GM19452 (cell line): ENCODE measurements at regions not wholly inside any gene's neighbourhood (a gene's known extent, or its start where the extent isn't known, plus 50 kb on each side); places are given as distances from the start of the nearest gene placed in this dataset.
"Not testable (repeated sequence)": the region's sequence is repeated elsewhere in the genome, so short reads cannot be mapped to it uniquely, and the experiment has no call there.

ENCODE experiments used
- ATAC-seq: cut with Tn5 transposase; IDR thresholded peaks from one replicate; pipeline ENCODE4 v1.9.1; 2021; ENCODE audit not compliant: unreplicated experiment

DNA sequence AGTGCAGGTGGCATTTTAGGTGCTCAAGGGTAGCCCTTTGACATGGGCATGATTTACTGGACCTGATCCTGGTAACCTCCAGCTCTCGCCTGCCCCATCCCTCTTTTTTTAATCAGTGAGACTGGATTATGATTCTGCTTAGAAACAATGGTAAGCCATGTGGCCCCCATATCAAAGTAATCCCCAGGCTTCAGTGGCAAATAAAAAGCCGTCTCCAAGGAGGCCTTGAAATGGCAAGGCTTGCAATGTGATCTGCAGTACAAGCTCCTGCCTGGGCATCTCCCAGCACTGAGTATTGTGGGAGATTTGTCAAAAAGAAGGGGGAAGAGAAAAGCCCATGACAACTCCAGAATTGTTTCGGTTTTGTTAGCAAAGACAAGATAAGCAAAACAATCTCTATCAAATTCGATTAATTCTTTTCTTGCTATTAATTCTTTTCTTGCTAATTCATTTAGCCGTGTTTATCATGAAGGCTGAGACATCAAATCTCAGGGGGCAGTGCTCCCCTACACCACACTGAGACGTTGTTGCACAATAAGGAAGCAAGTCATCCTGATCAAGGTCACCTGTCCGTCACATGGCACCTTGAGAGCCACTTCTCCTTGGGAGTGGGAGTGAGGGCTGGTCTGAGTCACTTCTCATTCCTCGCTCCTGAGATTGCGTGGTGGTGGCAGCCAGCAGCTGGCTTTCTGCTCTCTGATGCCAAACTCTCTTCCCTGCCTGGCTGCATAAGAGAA is 312.7 kb upstream of the GATB start:
- ATAC-seq: no peak

DNA sequence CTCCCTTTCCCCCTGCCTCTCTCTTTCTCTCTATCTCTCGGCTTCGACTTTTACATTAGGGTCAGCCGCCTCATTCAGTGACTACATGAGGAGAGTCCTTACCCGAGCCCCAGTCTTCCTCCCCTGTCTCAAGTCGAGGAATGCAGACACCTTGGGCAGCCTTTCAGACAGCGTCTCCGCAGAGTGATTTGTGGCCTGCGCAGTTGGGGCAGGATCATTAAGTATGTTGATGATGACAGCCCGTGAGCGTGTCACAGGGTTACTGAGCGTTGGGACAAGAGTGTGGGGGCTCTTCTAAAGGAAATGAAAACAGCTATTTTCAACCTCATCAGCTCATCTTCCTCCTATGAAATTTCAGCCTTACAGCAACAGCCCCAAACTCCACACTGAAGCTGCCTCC is 312.1 kb upstream of the GATB start:
- no peak for ATAC-seq

DNA sequence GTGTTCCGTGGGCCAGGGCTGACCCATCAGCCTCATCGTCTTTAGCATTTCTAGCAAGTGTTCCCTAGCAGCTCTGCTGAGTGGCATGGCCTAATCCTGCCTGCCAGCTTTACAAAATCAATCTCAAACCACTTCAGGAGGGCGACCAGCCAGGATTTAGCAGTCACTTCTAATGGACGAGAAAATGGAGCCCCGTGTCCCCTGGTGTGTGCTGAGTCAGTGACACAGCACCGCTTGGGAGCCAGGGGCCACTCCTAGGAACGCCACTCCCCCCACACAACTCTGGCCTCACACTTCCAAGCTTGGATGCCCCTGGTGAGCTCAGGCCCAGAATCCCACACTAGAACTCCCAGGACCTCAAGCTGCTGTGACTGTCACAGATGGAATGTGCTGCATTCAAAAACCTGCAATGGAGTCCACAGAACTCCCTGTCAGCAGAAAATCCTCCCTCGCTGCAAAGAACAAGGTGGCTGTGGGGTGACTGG is 311.2 kb upstream of the GATB start:
- ATAC-seq: no peak

DNA sequence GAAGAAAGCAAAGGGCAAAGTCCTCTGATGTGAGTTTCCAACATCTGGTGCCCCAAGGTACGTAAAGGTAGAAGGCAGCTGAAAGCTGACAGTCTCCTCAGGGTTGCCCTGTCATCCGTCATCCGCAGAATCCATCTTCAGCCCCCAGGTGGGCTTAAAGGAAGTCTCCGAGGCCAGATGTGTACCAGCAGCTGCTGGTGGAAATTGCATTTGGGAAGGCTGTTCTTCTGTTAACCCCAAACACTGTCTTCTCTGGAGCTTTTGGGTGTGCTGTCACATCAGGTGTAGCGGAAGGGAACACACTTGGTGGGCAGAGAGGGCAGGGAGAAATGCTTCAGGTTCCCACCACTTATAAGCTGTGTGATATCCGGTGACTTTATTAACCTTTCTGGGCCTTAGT is 310.0 kb upstream of the GATB start:
- no peak for ATAC-seq

DNA sequence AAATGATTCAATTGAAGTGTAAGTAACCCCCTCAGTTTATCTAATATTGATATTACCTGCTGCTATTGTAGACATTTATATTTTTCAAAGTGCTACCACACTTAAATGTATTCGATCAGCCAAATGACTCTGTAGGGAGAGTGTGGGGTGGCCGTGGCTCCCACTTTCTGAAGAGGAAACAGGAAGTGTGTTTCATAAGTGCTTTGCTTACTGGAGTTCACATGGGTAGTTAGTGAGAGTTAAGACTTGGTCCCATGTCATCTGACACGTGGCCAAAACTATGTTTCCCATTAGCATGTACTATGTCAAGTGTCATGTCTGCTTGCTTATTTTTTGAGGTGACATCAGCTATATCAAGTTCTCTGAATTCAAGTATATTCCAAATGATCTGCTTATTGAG is 308.1 kb upstream of the GATB start:
- no peak for ATAC-seq

DNA sequence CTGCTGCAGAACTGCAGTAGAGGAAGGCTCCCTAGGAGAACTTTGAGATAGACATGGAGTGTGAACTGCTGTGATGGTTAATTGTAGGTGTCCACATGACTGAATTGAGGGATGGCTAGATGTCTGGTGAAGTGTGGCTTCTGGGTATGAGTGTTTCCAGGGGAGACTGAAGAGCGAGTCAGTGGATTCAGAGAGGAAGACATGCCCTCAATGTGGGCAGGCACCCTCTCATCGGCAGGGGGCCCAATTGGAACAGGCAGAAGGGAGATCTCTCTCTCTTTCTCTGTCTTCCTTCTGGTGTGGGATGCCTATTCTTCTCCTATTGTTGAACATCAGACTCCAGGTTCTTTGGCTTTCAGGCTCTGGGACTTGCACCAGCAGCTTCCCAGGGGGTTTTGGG is 304.7 kb upstream of the GATB start:
- no peak for ATAC-seq

DNA sequence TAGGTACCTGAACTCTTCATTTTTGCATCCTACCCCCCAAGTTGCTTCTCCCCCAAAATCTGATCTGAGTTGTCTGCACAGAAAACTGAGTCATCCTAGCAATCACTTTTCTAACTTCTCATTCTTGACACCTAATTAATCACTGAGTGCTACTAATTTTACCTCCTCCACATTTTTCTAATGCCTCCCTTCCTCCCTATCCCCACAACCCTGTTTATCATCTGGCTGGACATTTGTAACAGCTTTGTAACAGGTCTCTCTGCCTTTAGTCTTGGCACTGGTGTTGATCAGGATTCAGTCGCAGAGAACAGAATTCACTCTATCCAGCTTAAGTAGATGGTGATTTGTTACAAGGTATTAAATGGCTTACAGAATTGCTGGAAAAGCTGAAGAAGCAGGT is 303.9 kb upstream of the GATB start:
- ATAC-seq: no peak

DNA sequence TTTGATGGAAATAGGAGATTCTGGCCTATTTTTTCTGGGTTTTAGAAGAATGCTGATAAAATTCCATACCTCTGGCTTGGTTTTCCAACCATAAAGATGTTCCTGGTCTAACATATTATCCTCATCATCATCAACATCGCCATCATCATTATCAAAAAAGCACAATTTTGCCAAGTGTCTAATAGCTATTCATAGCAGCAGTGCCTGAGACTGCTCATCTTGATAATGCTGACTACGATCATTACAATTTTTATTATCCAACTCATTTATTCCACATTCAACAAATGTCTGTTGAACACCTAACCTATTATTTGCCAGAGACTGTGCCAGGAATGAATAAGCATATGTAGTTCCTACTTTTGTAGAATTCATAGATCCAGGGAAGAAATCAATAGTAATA is 303.5 kb upstream of the GATB start:
- no peak for ATAC-seq

DNA sequence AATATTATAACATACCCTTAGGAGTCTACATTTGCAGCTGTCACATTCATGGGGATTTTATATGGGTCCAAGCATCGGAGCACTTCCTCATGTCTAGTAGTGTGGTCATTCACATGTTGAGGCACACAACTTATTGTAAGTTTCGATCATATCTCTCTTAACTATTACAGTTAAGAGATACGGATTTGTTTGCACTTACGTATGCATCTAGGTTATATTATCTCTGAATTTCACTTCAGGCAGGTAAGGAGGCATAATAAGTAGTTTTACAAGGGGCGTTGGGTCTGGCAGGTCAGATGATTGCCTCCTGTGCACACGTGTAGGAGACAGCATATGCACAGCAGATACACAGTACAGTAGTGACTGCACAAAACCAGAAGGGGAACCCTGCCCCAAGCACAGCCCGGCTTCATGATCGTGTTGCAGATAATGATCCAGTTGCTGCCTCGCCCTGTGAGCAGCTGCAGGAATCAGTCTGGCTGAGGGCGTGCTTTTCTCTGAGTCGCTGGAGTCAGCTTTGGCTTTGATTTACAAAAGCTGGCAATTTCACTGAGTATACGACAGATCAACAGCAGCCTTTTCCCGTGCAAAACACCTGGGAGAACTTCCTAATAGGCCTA is 302.9 kb upstream of the GATB start:
- ATAC-seq: no peak

DNA sequence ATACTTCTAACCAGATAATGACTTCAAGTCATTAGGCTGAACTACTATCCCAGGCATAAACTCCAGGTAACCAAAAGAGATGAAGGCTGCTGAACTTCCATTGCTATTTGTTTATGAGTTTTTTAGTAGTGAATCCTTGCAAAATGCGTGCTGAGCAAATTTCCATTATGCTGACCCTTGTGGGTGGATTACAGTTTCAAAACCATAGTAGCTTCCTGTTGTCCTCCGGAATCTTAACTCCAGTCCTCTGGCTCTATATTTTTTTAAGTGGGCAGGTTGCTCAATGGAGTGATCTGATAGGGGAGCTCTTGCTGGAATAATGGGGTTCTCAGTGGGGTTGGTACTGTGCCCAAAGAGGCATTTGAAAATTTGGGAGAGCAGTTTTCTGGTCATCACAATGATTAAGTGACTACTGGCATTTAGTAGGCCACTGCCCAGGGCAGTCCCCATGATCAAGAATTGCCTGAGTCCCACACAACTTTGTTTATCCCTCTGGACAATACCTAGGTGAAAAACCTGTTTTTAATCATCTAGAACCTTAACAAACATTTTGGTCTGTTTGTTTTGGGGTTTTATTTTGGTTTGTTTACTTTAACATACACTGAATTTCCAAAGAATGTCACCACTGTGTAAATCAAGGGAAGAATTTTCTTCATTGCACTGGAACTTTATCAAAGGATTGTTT is 302.3 kb upstream of the GATB start:
- no peak for ATAC-seq

DNA sequence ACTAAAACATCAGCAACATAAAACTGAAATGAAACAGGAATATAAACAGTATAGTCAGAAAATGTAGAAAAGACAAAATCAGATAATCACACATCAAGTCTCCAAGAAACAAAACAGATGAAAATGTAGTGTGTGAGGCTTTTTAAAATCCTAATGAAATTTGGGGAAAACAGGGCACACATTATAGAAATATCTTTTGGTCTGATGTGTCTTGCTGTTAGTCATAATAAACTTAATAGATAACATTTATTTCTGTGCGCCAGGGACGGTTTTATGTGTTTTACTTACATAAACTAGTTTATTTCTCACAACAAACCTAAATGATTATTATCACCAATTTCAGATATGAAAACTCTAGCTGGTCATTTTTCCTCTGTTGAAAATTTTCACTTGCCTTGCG is 293.9 kb upstream of the GATB start:
- no peak for ATAC-seq

DNA sequence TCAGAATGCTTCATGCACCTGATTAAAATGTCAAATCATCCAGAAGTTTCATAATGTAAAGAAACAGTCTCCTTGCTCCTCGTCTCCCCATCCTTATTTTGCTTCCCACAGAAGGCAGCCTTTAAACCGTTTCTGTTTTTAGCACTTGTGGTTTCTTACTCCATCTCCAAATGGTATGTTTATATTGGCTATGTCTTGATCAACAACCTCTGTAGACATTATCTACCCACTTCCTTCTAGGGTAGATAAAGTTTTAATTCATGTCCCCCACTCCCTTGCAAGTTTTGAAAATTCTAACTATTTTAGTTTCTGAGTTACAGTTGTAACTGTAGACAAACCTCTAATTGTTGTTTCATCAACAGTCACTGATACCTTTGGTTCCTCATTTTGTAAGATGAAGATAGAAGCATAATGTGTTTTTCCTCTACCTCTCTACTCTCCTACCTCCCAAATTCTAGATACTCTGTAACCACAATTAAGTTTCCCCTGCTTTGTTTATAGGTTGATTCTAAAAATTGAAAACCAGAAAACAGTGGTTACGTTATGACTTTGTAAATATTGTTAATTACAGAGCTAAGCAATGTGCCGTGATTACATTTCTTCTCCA is 291.7 kb upstream of the GATB start:
- no peak for ATAC-seq

DNA sequence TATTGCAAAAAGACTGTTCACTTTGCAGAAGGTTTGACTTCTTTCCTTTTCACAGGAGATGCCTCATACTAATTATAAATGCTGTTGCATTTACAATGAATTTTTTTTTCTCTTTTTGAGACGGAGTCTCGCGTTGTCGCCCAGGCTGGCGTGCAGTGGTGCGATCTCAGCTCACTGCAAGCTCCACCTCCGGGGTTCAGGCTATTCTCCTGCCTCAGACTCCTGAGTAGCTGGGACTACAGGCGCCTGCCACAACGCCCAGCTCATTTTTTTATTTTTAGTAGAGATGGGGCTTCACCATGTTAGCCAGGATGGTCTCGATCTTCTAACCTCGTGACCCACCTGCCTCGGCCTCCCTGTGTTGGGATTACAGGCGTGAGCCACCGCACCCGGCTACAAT is 290.5 kb upstream of the GATB start:
- not testable (repeated sequence) for ATAC-seq

DNA sequence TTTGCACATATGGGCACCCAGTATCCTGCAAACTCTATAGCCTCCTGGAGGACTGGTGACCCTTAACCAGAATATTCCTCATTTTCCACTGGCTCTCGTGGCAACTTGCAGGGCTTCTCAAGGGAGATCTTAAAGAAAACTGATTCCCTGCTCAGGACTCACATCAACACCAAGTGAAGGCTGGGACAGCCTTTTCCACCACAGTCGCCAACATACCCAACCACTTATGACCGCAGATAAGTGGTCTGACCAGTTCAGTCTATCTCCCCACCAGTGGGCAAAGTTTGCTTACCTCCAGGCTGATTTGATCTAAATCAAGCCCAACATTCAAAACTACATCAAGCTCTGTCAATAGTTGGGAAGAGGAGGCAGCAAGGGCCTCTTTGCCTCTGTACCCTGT is 289.3 kb upstream of the GATB start:
- no peak for ATAC-seq

DNA sequence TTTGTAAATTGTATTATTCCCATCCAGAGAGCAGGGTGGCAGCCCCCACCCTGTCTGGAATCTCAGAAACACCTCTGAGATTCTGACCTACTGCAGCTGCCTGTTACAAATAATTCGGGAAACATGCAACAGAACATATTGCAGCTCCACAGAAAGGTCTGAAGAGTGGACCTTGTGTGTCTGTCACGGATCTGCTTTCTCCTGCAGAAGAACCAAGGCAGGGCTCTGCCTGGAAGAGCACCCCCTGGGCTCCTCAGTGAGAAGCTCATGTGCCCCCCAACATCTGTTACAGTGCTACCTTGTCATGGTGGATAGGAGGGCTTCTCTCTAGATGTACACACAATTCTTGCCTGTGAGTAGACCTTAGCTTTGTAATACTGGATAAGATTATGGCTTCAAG is 286.6 kb upstream of the GATB start:
- no peak for ATAC-seq

DNA sequence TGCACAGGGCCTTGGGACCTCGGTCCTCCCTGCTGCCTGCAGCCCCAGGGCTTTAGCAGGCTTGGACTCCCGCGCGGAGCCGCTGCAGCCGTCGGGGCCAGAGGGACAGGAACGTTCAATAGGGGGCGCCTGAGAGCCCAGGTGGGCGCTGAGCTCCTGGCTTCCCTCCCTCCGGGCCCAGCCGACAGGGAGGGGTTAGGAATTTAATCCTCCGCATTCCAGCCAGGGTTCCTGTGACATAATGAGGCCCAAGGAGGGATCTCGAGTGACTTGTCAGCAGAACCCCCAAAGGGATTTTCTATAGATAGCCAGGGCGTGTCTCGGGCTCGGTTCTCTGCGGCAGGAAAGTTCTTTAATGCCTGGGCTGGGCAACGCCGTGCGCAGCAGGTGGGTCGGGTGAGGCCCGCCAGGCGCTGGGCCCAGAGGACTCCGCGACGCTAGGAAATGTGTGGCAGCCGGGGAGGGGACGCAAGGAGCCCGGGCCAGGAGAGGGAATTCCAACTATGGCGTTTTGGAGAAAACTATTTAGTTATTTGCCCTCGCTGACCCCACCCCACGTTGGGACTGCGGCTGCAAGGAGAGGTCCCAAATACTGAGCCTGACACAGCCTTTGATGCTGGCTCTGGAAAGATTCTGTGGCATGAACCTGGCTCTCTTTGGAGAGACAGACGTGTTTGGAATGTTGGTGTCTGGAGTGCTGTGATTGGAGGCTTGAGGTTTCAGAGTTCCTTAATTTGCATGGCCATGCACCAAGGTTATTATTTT is 285.2 kb upstream of the GATB start:
- ATAC-seq: peak; percentile 60

DNA sequence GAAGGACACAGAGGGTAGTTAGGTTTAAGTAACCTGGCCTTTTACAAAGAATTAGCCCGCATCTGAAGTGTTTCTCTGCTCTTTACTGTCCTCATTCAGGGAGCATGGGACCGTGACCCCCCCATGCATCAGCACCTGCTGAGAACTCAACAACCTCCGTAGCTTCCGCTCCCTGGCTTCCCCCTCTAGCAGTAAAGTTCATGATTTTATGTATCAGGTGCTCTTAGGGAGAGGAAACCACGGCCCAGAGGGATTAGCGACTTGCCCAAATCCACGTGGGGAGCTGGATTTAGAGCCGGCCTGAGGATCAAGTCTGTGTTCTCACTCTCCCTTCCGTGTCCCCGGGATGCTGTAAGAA is 284.6 kb upstream of the GATB start:
- ATAC-seq: peak; percentile 53

DNA sequence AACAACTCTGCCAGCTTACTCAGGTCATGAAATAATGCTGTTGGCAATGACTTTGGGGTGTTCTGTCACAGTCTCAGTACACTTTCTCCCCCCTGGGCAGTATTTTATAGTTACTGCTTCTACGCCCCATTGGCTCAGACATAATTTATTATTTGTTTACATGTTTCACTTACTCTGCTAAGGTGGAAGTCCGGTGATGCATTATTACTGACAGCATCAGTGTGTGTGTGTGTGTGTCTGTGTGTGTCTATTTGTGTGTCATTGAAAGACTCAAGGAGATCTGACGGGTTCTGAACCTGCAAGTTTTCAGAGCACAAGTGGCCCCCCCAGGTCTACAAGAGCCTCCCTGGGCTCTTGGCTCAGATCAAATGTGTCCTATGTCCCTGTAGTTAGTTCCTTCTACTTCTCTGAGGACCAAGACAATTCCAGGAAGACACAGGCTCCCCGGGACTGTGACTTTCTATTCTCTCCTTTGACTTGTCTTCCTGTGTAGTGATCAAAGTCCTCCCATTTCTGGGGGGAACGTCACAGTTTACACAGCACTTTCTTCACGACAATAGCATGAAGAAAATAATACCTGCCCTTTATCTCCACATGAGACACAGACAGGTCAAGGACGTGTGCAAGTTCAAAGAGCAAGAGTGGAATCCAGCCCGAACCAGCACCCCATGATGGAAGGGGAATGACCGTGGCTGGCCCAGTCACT is 283.7 kb upstream of the GATB start:
- ATAC-seq: no peak

DNA sequence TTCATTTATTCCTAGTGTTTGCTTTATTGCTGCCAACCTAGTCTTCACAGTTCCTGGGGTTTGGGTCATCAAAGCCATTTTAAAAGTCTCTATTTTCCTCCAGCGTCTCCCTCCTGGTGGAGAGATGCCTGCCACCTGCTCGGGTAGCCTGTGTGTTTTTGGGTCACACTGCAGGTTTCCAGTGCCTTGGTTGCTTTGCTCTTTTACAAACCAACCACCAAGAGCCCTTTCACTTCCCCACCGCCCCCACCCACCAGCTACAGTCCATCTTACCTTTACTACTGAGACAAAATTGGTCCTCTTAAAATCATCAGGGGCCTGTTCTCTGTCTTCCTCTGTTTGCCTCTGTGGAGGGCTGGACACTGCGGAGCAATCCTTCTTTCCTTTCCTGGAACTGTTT is 280.5 kb upstream of the GATB start:
- no peak for ATAC-seq

DNA sequence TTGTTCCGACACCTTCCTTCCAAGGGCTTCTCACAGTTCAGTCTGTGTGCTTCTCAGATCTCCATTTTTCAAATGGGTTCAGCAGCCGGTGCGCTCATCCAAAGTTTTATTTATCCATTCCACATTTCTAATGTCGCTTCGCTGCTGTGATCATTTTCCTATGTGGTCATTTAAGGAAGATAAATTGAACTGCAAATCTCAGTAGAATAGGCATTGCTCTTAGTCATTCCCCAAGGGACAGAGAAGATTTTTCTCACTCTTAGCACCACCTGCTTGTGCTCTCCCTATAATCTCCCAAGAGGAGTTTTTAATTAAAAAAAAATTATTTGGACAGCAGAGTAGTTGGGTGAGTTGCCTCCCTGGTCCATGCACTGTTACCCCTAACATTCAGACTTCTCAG is 278.9 kb upstream of the GATB start:
- ATAC-seq: no peak

DNA sequence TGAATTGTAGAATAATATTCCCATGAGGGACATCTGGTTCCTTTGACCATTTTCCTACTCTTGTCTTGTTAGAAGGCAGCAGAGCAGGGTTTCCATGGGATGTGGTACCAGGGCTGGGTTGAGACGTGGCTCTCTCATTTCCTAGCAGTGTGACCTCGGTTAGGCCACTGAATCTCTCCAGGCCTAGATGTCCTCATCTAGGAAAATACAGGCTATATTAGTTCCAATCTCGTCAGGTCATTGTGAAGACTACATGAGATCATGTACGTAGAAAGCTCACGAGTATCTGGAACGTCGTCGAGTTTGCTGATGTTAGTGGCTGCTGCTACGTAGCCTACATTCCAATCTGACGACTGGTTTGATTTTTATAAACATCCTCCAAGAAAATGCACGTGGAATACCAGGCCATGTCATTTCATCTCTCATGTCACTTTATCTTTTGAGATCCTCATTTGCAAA is 278.2 kb upstream of the GATB start:
- ATAC-seq: no peak
